GM12874 (cell line): ENCODE measurements at regions not wholly inside any gene's neighbourhood (a gene's known extent, or its start where the extent isn't known, plus 50 kb on each side); places are given as distances from the start of the nearest gene placed in this dataset.

Experiments used
- TF ChIP-seq, protein P1 (sequence below): IDR thresholded peaks from 2 replicates; pipeline ENCODE4 v1.5.1; 2011; ENCODE audit warnings: low read depth, mild to moderate bottlenecking, control low read depth, low read length, moderate library complexity; ENCODE audit not compliant: insufficient read depth

DNA sequence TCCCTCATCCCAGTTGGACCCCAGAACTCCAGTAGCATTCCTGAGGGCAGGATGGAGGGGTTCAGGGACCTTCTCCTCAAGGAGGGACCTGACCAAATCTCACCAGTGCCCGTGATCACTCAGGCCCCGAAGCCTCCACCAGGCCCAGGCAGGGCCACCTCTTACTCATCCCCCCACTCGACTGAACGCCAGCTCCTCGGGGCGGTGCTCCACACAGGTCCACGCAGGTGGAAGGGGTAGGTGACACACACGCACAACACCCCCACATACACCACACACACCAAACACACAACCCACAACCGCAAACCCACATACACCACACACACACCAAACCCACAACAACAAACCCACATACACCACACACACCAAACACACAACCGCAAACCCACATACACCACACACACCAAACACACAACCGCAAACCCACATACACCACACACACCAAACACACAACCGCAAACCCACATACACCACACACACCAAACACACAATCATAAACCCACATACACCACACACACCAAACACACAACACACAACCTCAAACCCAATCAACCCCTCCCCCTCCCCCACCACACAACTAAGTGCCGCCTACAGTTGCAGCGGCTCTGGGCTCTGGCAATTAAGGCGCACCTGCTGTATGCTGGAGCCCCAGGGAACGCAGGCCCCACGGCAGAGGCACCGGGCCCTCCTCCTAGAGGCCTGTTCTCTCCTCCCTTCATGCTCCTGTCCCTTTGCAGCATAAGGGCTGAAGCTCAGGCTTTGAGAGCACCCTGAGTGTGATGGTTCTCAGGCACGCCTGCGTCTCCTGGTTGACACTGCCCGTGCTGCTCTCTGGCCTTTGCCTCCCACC is 1318.1 kb downstream of the TBC1D22A start:
- TF ChIP-seq, protein P1, sequence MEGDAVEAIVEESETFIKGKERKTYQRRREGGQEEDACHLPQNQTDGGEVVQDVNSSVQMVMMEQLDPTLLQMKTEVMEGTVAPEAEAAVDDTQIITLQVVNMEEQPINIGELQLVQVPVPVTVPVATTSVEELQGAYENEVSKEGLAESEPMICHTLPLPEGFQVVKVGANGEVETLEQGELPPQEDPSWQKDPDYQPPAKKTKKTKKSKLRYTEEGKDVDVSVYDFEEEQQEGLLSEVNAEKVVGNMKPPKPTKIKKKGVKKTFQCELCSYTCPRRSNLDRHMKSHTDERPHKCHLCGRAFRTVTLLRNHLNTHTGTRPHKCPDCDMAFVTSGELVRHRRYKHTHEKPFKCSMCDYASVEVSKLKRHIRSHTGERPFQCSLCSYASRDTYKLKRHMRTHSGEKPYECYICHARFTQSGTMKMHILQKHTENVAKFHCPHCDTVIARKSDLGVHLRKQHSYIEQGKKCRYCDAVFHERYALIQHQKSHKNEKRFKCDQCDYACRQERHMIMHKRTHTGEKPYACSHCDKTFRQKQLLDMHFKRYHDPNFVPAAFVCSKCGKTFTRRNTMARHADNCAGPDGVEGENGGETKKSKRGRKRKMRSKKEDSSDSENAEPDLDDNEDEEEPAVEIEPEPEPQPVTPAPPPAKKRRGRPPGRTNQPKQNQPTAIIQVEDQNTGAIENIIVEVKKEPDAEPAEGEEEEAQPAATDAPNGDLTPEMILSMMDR: no peak

DNA sequence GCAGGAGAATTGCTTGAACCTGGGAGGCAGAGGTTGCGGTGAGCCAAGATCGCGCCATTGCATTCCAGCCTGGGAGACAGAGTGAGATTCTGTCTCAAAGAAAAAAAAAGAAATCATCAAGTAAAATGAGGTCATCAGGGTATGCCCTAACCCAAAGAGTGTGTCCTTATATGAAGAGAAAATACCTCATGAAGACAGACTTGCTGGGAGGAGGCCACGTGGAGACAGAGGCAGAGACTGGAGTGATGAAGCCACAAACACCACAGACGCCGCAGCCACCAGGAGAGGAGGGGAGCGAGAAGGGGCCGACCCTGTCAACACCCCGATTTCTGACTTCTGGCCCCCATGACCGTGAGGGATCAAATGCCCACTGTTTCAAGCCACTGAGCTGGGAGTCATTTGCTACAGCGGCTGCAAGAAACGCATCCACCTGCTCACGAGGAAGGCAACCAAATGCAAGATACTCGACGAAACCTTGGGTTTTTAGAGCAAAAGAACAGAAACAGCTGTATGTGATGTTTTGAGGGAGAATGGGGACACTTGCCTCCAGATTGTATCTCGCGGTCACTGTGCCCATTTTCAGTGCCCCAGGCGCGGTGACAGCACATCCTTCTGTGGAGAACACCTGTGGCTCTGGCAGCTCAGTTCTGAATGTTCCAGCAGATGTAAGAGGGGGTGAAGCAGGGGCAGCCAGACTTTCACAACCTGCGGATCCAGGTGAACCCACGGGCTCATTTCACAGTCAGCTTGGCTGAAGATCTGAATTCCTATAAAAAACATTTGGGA is 1317.2 kb downstream of the TBC1D22A start:
- TF ChIP-seq, protein P1: no peak

DNA sequence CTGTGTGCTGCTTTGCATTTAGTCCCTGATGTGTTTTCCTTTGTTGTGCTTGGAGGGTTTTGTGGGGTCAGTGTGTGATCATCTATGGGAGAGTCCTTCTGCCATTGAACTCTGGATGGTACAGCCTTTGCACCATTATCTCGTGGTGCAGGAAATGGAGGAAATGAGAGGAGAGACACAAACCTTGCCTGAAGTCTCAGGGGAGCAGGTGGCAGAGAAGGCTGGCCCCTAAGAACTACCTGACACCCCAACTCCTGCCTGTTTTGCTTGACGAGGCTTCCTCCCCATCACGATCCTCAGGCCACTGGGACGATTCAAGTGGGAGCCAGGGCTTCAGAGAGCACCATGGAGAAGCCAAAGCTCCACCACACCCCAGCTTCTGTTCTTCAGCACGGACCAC is 1316.4 kb downstream of the TBC1D22A start:
- TF ChIP-seq, protein P1: no peak

DNA sequence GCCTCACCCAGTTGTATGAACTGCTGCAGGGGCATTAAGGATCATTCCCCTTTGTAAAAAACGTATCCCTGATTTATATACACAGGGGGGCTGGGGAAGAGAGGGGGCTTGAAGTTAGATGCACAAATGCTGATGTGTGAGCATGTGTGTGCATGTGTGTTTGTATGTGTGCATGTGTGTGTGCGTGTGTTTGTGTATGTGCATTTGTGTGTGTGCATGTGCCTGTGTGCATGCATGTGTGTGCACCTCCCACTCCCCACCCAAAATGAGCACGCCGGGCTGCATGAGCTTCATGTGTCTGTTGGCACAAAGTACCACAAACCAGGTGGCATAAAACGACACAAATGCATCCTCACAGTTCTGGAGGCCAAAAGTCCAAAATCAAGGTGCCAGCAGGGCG is 1315.2 kb downstream of the TBC1D22A start:
- TF ChIP-seq, protein P1: no peak

DNA sequence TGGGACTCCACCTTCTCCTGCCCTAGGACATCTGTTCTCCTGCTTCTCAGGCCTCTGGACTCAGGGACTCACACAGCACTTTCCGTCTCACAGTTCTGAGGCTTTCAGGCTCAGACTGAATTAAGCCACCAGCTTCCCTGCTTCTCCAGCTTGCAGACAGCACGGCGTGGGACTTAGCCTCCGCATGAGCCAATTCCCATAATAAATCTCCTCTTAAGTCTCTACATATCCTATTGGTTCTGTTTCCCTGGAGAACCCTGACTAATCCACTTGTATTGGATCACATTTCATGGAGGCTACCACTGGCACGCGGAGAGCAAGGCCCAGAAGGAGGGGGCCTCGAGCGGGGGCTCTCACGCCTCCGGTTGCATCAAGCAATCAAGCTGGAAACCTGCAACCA is 1313.6 kb downstream of the TBC1D22A start:
- TF ChIP-seq, protein P1: no peak

DNA sequence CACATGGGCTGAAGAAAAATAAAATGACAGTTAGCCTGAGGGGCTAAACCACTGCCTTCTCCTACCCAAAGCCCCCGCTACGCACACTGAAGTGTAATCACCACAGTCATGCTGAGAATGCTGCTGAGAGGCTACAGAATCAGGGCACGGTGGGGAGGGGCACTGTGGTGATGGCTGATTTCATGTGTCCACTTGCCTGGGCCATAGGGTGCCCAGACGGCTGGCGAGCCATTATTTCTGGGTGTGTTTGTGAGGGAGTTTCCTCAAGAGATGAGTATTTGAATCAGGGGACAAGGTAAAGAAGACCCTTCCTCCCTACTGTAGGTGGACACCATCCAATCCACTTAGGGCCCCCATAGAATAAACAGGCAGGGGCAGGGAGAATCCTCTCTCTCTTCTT is 1313.2 kb downstream of the TBC1D22A start:
- TF ChIP-seq, protein P1: no peak

DNA sequence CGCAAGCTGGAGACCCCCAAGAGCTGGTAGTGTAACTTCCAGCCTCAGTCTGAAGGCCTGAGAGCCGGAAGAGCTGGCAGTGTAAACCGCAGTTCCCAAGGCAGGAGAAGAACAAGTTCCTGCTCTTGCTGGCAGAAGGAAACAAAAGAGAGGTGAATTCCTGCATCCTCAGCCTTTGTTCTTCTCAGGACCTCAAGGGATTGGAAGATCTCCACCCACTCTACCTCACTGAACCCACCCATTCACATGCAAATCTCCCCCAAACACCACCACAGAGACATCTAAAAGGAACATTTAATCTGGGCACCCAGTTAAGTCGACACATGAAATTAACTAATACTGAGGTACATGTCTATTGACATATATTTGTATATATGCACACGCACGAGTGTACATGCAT is 1310.3 kb downstream of the TBC1D22A start:
- TF ChIP-seq, protein P1: no peak
